SK-N-SH (cell line): ENCODE measurements at regions not wholly inside any gene's neighbourhood (a gene's known extent, or its start where the extent isn't known, plus 50 kb on each side); places are given as distances from the start of the nearest gene placed in this dataset.

Experiments used
- CTCF ChIA-PET: fragments of 300-600, 350-600 bp; formaldehyde crosslinking; extraction: SDS; loops from one replicate; lab custom pipeline; 2021; lab: Yijun Ruan, JAX
- POLR2A ChIA-PET: fragments of 350-600 bp; sonication (Branson Sonifier 250); formaldehyde crosslinking; extraction: SDS; loops from one replicate; lab custom pipeline; 2020; ENCODE audit warnings: antibody characterized with exemption, inconsistent platforms; lab: Yijun Ruan, JAX
- DNase-seq: peaks from one replicate; pipeline ENCODE4 v3.0.0; 2012
- H2AFZ ChIP-seq: fragments of 200-600 bp; sonication (generic); 2 replicates; pipeline ENCODE4 v1.8.1; 2016; ENCODE audit warnings: antibody characterized with exemption, mild to moderate bottlenecking, low read depth
- H3F3A ChIP-seq: fragments of 200-600 bp; sonication (generic); replicated peaks from 2 replicates; pipeline ENCODE3; 2016; ENCODE audit warnings: antibody characterized with exemption, mild to moderate bottlenecking; ENCODE audit not compliant: insufficient read depth
- H3K27ac ChIP-seq, 2 experiments: fragments of 200-500 bp in 1 of 2; fragments of 200-600 bp in 1 of 2; sonication (Bioruptor generic) in 1 of 2; sonication (generic), shearing (Covaris generic) in 1 of 2; 2 replicates each; pipeline versions ENCODE4 v1.5.1 to v1.6.1; 2014 to 2016; ENCODE audit warnings: low read depth in 2 of 2, inconsistent platforms in 1 of 2, low read length in 1 of 2, mild to moderate bottlenecking in 1 of 2, mixed read lengths in 1 of 2
- H3K27me3 ChIP-seq: fragments of 200-600 bp; sonication (generic), shearing (Covaris generic); 2 replicates; pipeline ENCODE4 v1.6.1; 2016; ENCODE audit warnings: mixed run types; ENCODE audit not compliant: insufficient read depth
- H3K36me3 ChIP-seq, 2 experiments: fragments of 200-500 bp in 1 of 2; fragments of 200-600 bp in 1 of 2; sonication (Bioruptor generic) in 1 of 2; sonication (generic) in 1 of 2; replicated peaks in 1 of 2; 2 replicates each; pipeline versions ENCODE3 to v1.5.1; 2014 to 2016; ENCODE audit warnings: low read length in 1 of 2, mild to moderate bottlenecking in 1 of 2; ENCODE audit not compliant: insufficient read depth in 2 of 2, control insufficient read depth in 1 of 2
- H3K4me1 ChIP-seq, 2 experiments: fragments of 200-500 bp in 1 of 2; fragments of 200-600 bp in 1 of 2; sonication (Bioruptor generic) in 1 of 2; sonication (generic), shearing (Covaris generic) in 1 of 2; 2 replicates each; pipeline versions ENCODE4 v1.5.1 to v1.6.1; 2014 to 2016; ENCODE audit warnings: low read depth in 1 of 2, low read length in 1 of 2, mixed run types in 1 of 2; ENCODE audit not compliant: insufficient read depth in 2 of 2, control insufficient read depth in 1 of 2
- H3K4me2 ChIP-seq: fragments of 200-600 bp; sonication (generic), shearing (Covaris generic); 2 replicates; pipeline ENCODE4 v1.6.1; 2017; ENCODE audit warnings: mixed run types
- H3K4me3 ChIP-seq, 2 experiments: fragments of 200-500 bp in 1 of 2; fragments of 200-600 bp in 1 of 2; sonication (Bioruptor generic) in 1 of 2; sonication (generic), shearing (Covaris generic) in 1 of 2; 2 replicates each; pipeline versions ENCODE4 v1.5.1 to v1.8.1; 2014 to 2016; ENCODE audit warnings: low read depth in 2 of 2, inconsistent platforms in 1 of 2, low read length in 1 of 2, mild to moderate bottlenecking in 1 of 2, mixed read lengths in 1 of 2, moderate library complexity in 1 of 2
- H3K79me2 ChIP-seq: fragments of 200-600 bp; sonication (generic); 2 replicates; pipeline ENCODE4 v1.8.1; 2017; ENCODE audit warnings: mild to moderate bottlenecking; ENCODE audit not compliant: insufficient read depth
- H3K9ac ChIP-seq: fragments of 200-600 bp; sonication (generic); 2 replicates; pipeline ENCODE4 v1.6.1; 2017; ENCODE audit warnings: mixed run types
- H3K9me2 ChIP-seq: fragments of 200-600 bp; sonication (generic); 2 replicates; pipeline ENCODE4 v1.6.1; 2017; ENCODE audit warnings: mixed run types
- H3K9me3 ChIP-seq: fragments of 200-600 bp; sonication (generic); 2 replicates; pipeline ENCODE4 v1.6.1; 2017; ENCODE audit warnings: mixed run types, mild to moderate bottlenecking, moderate library complexity
- H4K20me1 ChIP-seq: fragments of 200-600 bp; sonication (generic); 2 replicates; pipeline ENCODE4 v1.6.1; 2017; ENCODE audit warnings: mild to moderate bottlenecking, mixed run types; ENCODE audit not compliant: insufficient read depth
- CTCF ChIP-seq: fragments of 200-600 bp; sonication (generic); IDR thresholded peaks from 2 replicates; pipeline ENCODE4 v1.6.1; 2017; ENCODE audit warnings: antibody characterized with exemption, mild to moderate bottlenecking, moderate library complexity
- ELF1 ChIP-seq: IDR thresholded peaks from 2 replicates; pipeline ENCODE4 v1.4.0; 2012
- FOSL2 ChIP-seq: IDR thresholded peaks from 2 replicates; pipeline ENCODE4 v1.4.0; 2012; ENCODE audit warnings: low read depth, mild to moderate bottlenecking, moderate library complexity, borderline replicate concordance
- FOXM1 ChIP-seq: IDR thresholded peaks from 2 replicates; pipeline ENCODE4 v1.4.0; 2012; ENCODE audit warnings: low read depth, mild to moderate bottlenecking
- GATA2 ChIP-seq: sonication (generic); formaldehyde crosslinking; IDR thresholded peaks from 2 replicates; pipeline ENCODE4 v1.5.0; 2020; ENCODE audit warnings: mild to moderate bottlenecking, missing genetic modification reagents
- IRF3 ChIP-seq: fragments of 150-350 bp; IDR thresholded peaks from 2 replicates; pipeline ENCODE4 v1.6.1; 2016; ENCODE audit warnings: mild to moderate bottlenecking, low read depth, low read length
- JUND ChIP-seq: IDR thresholded peaks from 2 replicates; pipeline ENCODE4 v1.4.0; 2012
- MAX ChIP-seq: IDR thresholded peaks from 2 replicates; pipeline ENCODE4 v1.4.0; 2012; ENCODE audit warnings: low read depth
- MEF2A ChIP-seq: IDR thresholded peaks from 2 replicates; pipeline ENCODE4 v1.4.0; 2012; ENCODE audit warnings: low read depth, borderline replicate concordance
- NFIC ChIP-seq: IDR thresholded peaks from 2 replicates; pipeline ENCODE4 v1.4.0; 2012; ENCODE audit warnings: borderline replicate concordance
- NRF1 ChIP-seq: IDR thresholded peaks from 2 replicates; pipeline ENCODE4 v1.6.1; 2012; ENCODE audit warnings: low read depth, mild to moderate bottlenecking, low read length
- POLR2AphosphoS5 ChIP-seq: IDR thresholded peaks from 2 replicates; pipeline ENCODE4 v1.6.1; 2012; ENCODE audit warnings: low read depth, low read length
- RAD21 ChIP-seq: IDR thresholded peaks from 2 replicates; pipeline ENCODE4 v1.6.1; 2012; ENCODE audit warnings: mild to moderate bottlenecking, low read length
- SMC3 ChIP-seq: IDR thresholded peaks from 2 replicates; pipeline ENCODE4 v1.6.1; 2012; ENCODE audit warnings: low read depth, low read length, improper control_type of control experiment
- TCF12 ChIP-seq: IDR thresholded peaks from 2 replicates; pipeline ENCODE4 v1.4.0; 2012
- USF1 ChIP-seq: IDR thresholded peaks from 2 replicates; pipeline ENCODE4 v1.4.0; 2012; ENCODE audit warnings: low read depth, borderline replicate concordance
- USF2 ChIP-seq: fragments of 150-350 bp; IDR thresholded peaks from 2 replicates; pipeline ENCODE4 v1.6.1; 2017; ENCODE audit warnings: antibody characterized with exemption, low read length, low read depth, borderline replicate concordance
- YY1 ChIP-seq: IDR thresholded peaks from 2 replicates; pipeline ENCODE4 v1.4.0; 2012; ENCODE audit warnings: low read depth, mild to moderate bottlenecking
- WGBS: methylation state at CpG from one replicate; pipeline ENCODE4 v1.1.6; 2017; ENCODE audit warnings: low lambda C conversion rate; 5-methylcytosine and 5-hydroxymethylcytosine counted together

GRCh38 chr18:25672490-25672889, 320.5 kb upstream of the ZNF521 start:
- Histone ChIP-seq H3K27ac (no peak overlapping the region), H3K9me2 (no peaks in the 10 kb centered on the region), H3K36me3 (no peaks in the 10 kb centered on the region), H2AFZ (no peak overlapping the region), H3K4me3 (no peak overlapping the region), H4K20me1 (no peaks in the 10 kb centered on the region), H3F3A (no peaks in the 10 kb centered on the region), H3K79me2 (no peaks in the 10 kb centered on the region), H3K9ac (no peak overlapping the region), H3K27me3 (no peaks in the 10 kb centered on the region), H3K9me3 (no peaks in the 10 kb centered on the region), H3K4me1 (no peaks in the 10 kb centered on the region), H3K4me2 (no peak overlapping the region)
- 68% methylated on average over 4 of the region's 4 CpGs for WGBS
- DNase-seq: no peak
- TF ChIP-seq NRF1 (no peak), CTCF (0 out of 2 replicates have a peak, but pooled peaks have one; percentile 17), NFIC (no peak), RAD21 (peak; percentile 5; the same call in 1 of the 2 replicates), POLR2AphosphoS5 (no peak), USF2 (no peak), MEF2A (no peak), JUND (no peak), SMC3 (no peak), IRF3 (no peak), USF1 (no peak), FOSL2 (no peak), ELF1 (no peak), TCF12 (no peak), GATA2 (CRISPR knock-in tag) (no peak), FOXM1 (no peak)
- ChIA-PET CTCF (no interaction called here), POLR2A (no interaction called here)

- Histone ChIP-seq H3K4me2 (no peak overlapping the region), H3K27me3 (no peaks in the 10 kb centered on the region), H3K9me2 (no peaks in the 10 kb centered on the region), H4K20me1 (no peaks in the 10 kb centered on the region), H3K9me3 (no peaks in the 10 kb centered on the region), H3K79me2 (no peaks in the 10 kb centered on the region), H3K4me1 (no peaks in the 10 kb centered on the region), H2AFZ (no peak overlapping the region)
- POLR2A ChIA-PET: no interaction called here
- 35% methylated on average over 3 of the region's 3 CpGs for WGBS
- peak; percentile 31 for TF ChIP-seq RAD21
- TF ChIP-seq USF1: no peak
- no peak for TF ChIP-seq JUND
- no peak for TF ChIP-seq MAX
- no peak for TF ChIP-seq YY1
- peak; percentile 19; the same call in 1 of the 2 replicates for TF ChIP-seq CTCF
- TF ChIP-seq, all 33 proteins: peak for 2
- Histone ChIP-seq H3K27ac (no peak overlapping the region), H3K4me3 (no peak overlapping the region), H3K9ac (no peak overlapping the region), H3F3A (no peaks in the 10 kb centered on the region), H3K36me3 (no peaks in the 10 kb centered on the region)
- CTCF ChIA-PET: no interaction called here
- DNase-seq: no peak
These were observed 317.8 kb upstream of the ZNF521 start for GRCh38 chr18:25669741-25670140.
